ENCODE measurements at regions not wholly inside any gene's neighbourhood (a gene's known extent, or its start where the extent isn't known, plus 50 kb on each side); places are given as distances from the start of the nearest gene placed in this dataset.
"Not testable (repeated sequence)": the region's sequence is repeated elsewhere in the genome, so short reads cannot be mapped to it uniquely, and the experiment has no call there.

- DNase-seq (ENCODE audit: low read depth in 2 of 2) = no peak
These were observed 207.5 kb upstream of the LINGO1 start for GRCh38 chr15:77839970-77840905.

GRCh38 chr15:77839456-77839855, 206.7 kb upstream of the LINGO1 start:
- no peak for DNase-seq (ENCODE audit: low read depth in 2 of 2)

GRCh38 chr15:77838595-77838994, 205.9 kb upstream of the LINGO1 start:
- DNase-seq (ENCODE audit: low read depth in 2 of 2) = no peak

- DNase-seq (ENCODE audit: low read depth in 2 of 2) = no peak
These were observed 205.3 kb upstream of the LINGO1 start for GRCh38 chr15:77838061-77838460.

GRCh38 chr15:77837649-77838025, 204.9 kb upstream of the LINGO1 start:
- no peak for DNase-seq (ENCODE audit: low read depth in 2 of 2)

GRCh38 chr15:77836906-77837648, 204.4 kb upstream of the LINGO1 start:
- DNase-seq (ENCODE audit: low read depth in 2 of 2) = no peak

- DNase-seq (ENCODE audit: low read depth in 2 of 2) = no peak
These were observed 203.5 kb upstream of the LINGO1 start for GRCh38 chr15:77836121-77836692.

GRCh38 chr15:77834276-77834990, 201.7 kb upstream of the LINGO1 start:
- no peak for DNase-seq (ENCODE audit: low read depth in 2 of 2)

GRCh38 chr15:77832874-77833273, 200.2 kb upstream of the LINGO1 start:
- no peak for DNase-seq (ENCODE audit: low read depth in 2 of 2)

GRCh38 chr15:77831986-77832385, 199.3 kb upstream of the LINGO1 start:
- DNase-seq (ENCODE audit: low read depth in 2 of 2) = no peak

- no peak for DNase-seq (ENCODE audit: low read depth in 2 of 2)
These were observed 197.3 kb upstream of the LINGO1 start for GRCh38 chr15:77830051-77830468.

GRCh38 chr15:77829331-77829730, 196.6 kb upstream of the LINGO1 start:
- DNase-seq (ENCODE audit: low read depth in 2 of 2) = not testable (repeated sequence)

GRCh38 chr15:77827860-77828259, 195.1 kb upstream of the LINGO1 start:
- DNase-seq (ENCODE audit: low read depth in 2 of 2) = no peak

GRCh38 chr15:77826006-77826695, 193.4 kb upstream of the LINGO1 start:
- no peak for DNase-seq (ENCODE audit: low read depth in 2 of 2)

GRCh38 chr15:77825546-77825945, 192.8 kb upstream of the LINGO1 start:
- no peak for DNase-seq (ENCODE audit: low read depth in 2 of 2)

GRCh38 chr15:77825252-77825542, 192.5 kb upstream of the LINGO1 start:
- no peak for DNase-seq (ENCODE audit: low read depth in 2 of 2)

GRCh38 chr15:77824361-77825251, 191.9 kb upstream of the LINGO1 start:
- DNase-seq (ENCODE audit: low read depth in 2 of 2) = no peak

- no peak for DNase-seq (ENCODE audit: low read depth in 2 of 2)
These were observed 191.0 kb upstream of the LINGO1 start for GRCh38 chr15:77823736-77824135.

- DNase-seq (ENCODE audit: low read depth in 2 of 2) = no peak
These were observed 190.0 kb upstream of the LINGO1 start for GRCh38 chr15:77822631-77823230.

- DNase-seq (ENCODE audit: low read depth in 2 of 2) = no peak
These were observed 189.2 kb upstream of the LINGO1 start for GRCh38 chr15:77821959-77822256.

Measured in stimulated activated CD8-positive, alpha-beta memory T cell treated with anti-CD3 and anti-CD28 coated beads, Interleukin-2, amount 100 ng/mL, for 48 hours (primary cell).